ENCODE measurements at regions not wholly inside any gene's neighbourhood (a gene's known extent, or its start where the extent isn't known, plus 50 kb on each side); places are given as distances from the start of the nearest gene placed in this dataset.

GRCh38 chr10:28381466-28381865 is 78.6 kb upstream of the MPP7 start:
- TF ChIP-seq CTCF (IDR thresholded peaks at IDR 0.05), result no peak
- no peak for TF ChIP-seq POLR2A (IDR thresholded peaks at IDR 0.05)
